Stimulated activated CD4-positive, alpha-beta T cell treated with anti-CD3 and anti-CD28 coated beads, Interleukin-2, amount 100 ng/mL, for 48 hours (primary cell): ENCODE measurements at regions not wholly inside any gene's neighbourhood (a gene's known extent, or its start where the extent isn't known, plus 50 kb on each side); places are given as distances from the start of the nearest gene placed in this dataset.
"Not testable (repeated sequence)": the region's sequence is repeated elsewhere in the genome, so short reads cannot be mapped to it uniquely, and the experiment has no call there.

Experiments
- DNase-seq, 2 donors: peaks; one replicate each; pipeline ENCODE4 v3.0.0-alpha.2; 2020

- no peak for DNase-seq
Measured at GRCh38 chr3:181604267-181604666, 107.5 kb upstream of the SOX2 start.

- DNase-seq, result no peak
Measured at GRCh38 chr3:181596126-181596525, 115.6 kb upstream of the SOX2 start.

GRCh38 chr3:181590939-181591338, 120.8 kb upstream of the SOX2 start:
- DNase-seq, result not testable (repeated sequence)

GRCh38 chr3:181582619-181583018, 129.1 kb upstream of the SOX2 start:
- DNase-seq, result no peak

- no peak for DNase-seq
Measured at GRCh38 chr3:181581656-181582055, 130.1 kb upstream of the SOX2 start.

- DNase-seq, result no peak
Measured at GRCh38 chr3:181578743-181579142, 133.0 kb upstream of the SOX2 start.

GRCh38 chr3:181572432-181572831, 139.3 kb upstream of the SOX2 start:
- DNase-seq, result no peak

- DNase-seq, result no peak
Measured at GRCh38 chr3:181570472-181570871, 141.3 kb upstream of the SOX2 start.

- DNase-seq, result no peak
Measured at GRCh38 chr3:181569356-181569940, 142.3 kb upstream of the SOX2 start.

- DNase-seq, result no peak
Measured at GRCh38 chr3:181568693-181569092, 143.0 kb upstream of the SOX2 start.

GRCh38 chr3:181568248-181568647, 143.5 kb upstream of the SOX2 start:
- DNase-seq, result no peak

GRCh38 chr3:181567311-181568075, 144.2 kb upstream of the SOX2 start:
- DNase-seq, result no peak

GRCh38 chr3:181565416-181565815, 146.3 kb upstream of the SOX2 start:
- DNase-seq, result no peak

- DNase-seq, result no peak
Measured at GRCh38 chr3:181564222-181564621, 147.5 kb upstream of the SOX2 start.

GRCh38 chr3:181561139-181562031, 150.3 kb upstream of the SOX2 start:
- DNase-seq, result no peak

- no peak for DNase-seq
Measured at GRCh38 chr3:181558870-181559269, 152.9 kb upstream of the SOX2 start.

- DNase-seq, result no peak
Measured at GRCh38 chr3:181555681-181556080, 156.0 kb upstream of the SOX2 start.

GRCh38 chr3:181554233-181554765, 157.4 kb upstream of the SOX2 start:
- no peak for DNase-seq

- DNase-seq, result no peak
Measured at GRCh38 chr3:181549266-181549665, 162.5 kb upstream of the SOX2 start.

GRCh38 chr3:181541414-181541813, 170.3 kb upstream of the SOX2 start:
- DNase-seq, result no peak

GRCh38 chr3:181534781-181535221, 176.9 kb upstream of the SOX2 start:
- DNase-seq, result no peak

- no peak for DNase-seq
Measured at GRCh38 chr3:181533811-181534210, 177.9 kb upstream of the SOX2 start.

GRCh38 chr3:181530584-181530983, 181.1 kb upstream of the SOX2 start:
- DNase-seq, result no peak
